Nephron (organoid): ENCODE measurements at regions not wholly inside any gene's neighbourhood (a gene's known extent, or its start where the extent isn't known, plus 50 kb on each side); places are given as distances from the start of the nearest gene placed in this dataset.

ENCODE experiments used
- H3K27ac Mint-ChIP-seq, 3 experiments: 2 replicates each; pipeline ENCODE4 v1.8.0; 2020; ENCODE audit warnings: mixed read lengths in 3 of 3, mild to moderate bottlenecking in 2 of 3, moderate library complexity in 1 of 3
- H3K27me3 Mint-ChIP-seq: 2 replicates; pipeline ENCODE4 v1.8.0; 2021; ENCODE audit warnings: low read depth, mild to moderate bottlenecking, moderate library complexity, mixed read lengths
- H3K36me3 Mint-ChIP-seq: 2 replicates; pipeline ENCODE4 v1.8.0; 2020; ENCODE audit warnings: low read depth, mixed read lengths
- H3K4me1 Mint-ChIP-seq: 2 replicates; pipeline ENCODE4 v1.8.0; 2020; ENCODE audit warnings: mixed read lengths
- H3K4me3 Mint-ChIP-seq, 3 experiments: 2 replicates each; pipeline ENCODE4 v1.8.0; 2020; ENCODE audit warnings: mild to moderate bottlenecking in 3 of 3, mixed read lengths in 3 of 3, moderate library complexity in 2 of 3
- H3K9me3 Mint-ChIP-seq: 2 replicates; pipeline ENCODE4 v1.8.0; 2020; ENCODE audit warnings: mixed read lengths
- CTCF ChIP-seq, 3 experiments: fragments of 200-600 bp; sonication (generic); IDR thresholded peaks; one replicate each; pipeline ENCODE4 v1.5.0; 2021; ENCODE audit warnings: antibody characterized with exemption in 3 of 3; ENCODE audit not compliant: unreplicated experiment in 3 of 3

- no peak overlapping the region for H3K4me3 Mint-ChIP-seq
- H3K27ac Mint-ChIP-seq: no peak overlapping the region
- H3K9me3 Mint-ChIP-seq: peaks cover 31% of the 10 kb centered on the region
- H3K4me1 Mint-ChIP-seq: no peaks in the 10 kb centered on the region
- H3K36me3 Mint-ChIP-seq: no peaks in the 10 kb centered on the region
- no peaks in the 10 kb centered on the region for H3K27me3 Mint-ChIP-seq
- TF ChIP-seq CTCF (IDR thresholded peaks at IDR 0.05; ENCODE audit: unreplicated experiment in 3 of 3): no peak
Observed at GRCh38 chr3:191813245-191813644, 352.3 kb downstream of the PYDC2 start.

- Mint-ChIP-seq H3K4me3 (no peak overlapping the region), H3K4me1 (no peaks in the 10 kb centered on the region), H3K36me3 (no peaks in the 10 kb centered on the region), H3K27me3 (no peaks in the 10 kb centered on the region), H3K27ac (no peak overlapping the region), H3K9me3 (no peaks in the 10 kb centered on the region)
- no peak for TF ChIP-seq CTCF (IDR thresholded peaks at IDR 0.05; ENCODE audit: unreplicated experiment in 3 of 3)
Observed at GRCh38 chr3:191848818-191849217, 387.9 kb downstream of the PYDC2 start.

- H3K36me3 Mint-ChIP-seq: no peaks in the 10 kb centered on the region
- H3K4me1 Mint-ChIP-seq: no peaks in the 10 kb centered on the region
- peaks cover 6% of the 10 kb centered on the region for H3K9me3 Mint-ChIP-seq
- no peak for TF ChIP-seq CTCF (IDR thresholded peaks at IDR 0.05; ENCODE audit: unreplicated experiment in 3 of 3)
- no peak overlapping the region for H3K27ac Mint-ChIP-seq
- no peaks in the 10 kb centered on the region for H3K27me3 Mint-ChIP-seq
- no peak overlapping the region for H3K4me3 Mint-ChIP-seq
Observed at GRCh38 chr3:191859531-191859930, 398.6 kb downstream of the PYDC2 start.

- no peaks in the 10 kb centered on the region for H3K9me3 Mint-ChIP-seq
- H3K27ac Mint-ChIP-seq: no peak overlapping the region
- TF ChIP-seq CTCF (IDR thresholded peaks at IDR 0.05; ENCODE audit: unreplicated experiment in 3 of 3): no peak
- H3K27me3 Mint-ChIP-seq: no peaks in the 10 kb centered on the region
- no peaks in the 10 kb centered on the region for H3K4me1 Mint-ChIP-seq
- H3K4me3 Mint-ChIP-seq: no peak overlapping the region
- no peaks in the 10 kb centered on the region for H3K36me3 Mint-ChIP-seq
Observed at GRCh38 chr3:191869738-191870415, 408.9 kb downstream of the PYDC2 start.

- no peak overlapping the region for H3K4me3 Mint-ChIP-seq
- TF ChIP-seq CTCF (IDR thresholded peaks at IDR 0.05; ENCODE audit: unreplicated experiment in 3 of 3): no peak
- no peaks in the 10 kb centered on the region for H3K27me3 Mint-ChIP-seq
- H3K27ac Mint-ChIP-seq: no peak overlapping the region
- H3K4me1 Mint-ChIP-seq: no peaks in the 10 kb centered on the region
- H3K9me3 Mint-ChIP-seq: no peaks in the 10 kb centered on the region
- H3K36me3 Mint-ChIP-seq: no peaks in the 10 kb centered on the region
Observed at GRCh38 chr3:191873736-191874135, 412.8 kb downstream of the PYDC2 start.

- Mint-ChIP-seq H3K9me3 (no peaks in the 10 kb centered on the region), H3K36me3 (no peaks in the 10 kb centered on the region), H3K27me3 (no peaks in the 10 kb centered on the region), H3K27ac (no peak overlapping the region), H3K4me3 (no peak overlapping the region), H3K4me1 (peaks cover 4% of the 10 kb centered on the region)
- no peak for TF ChIP-seq CTCF (IDR thresholded peaks at IDR 0.05; ENCODE audit: unreplicated experiment in 3 of 3)
Observed at GRCh38 chr3:191882289-191882688, 421.3 kb downstream of the PYDC2 start.
